GM23248 (cell line): ENCODE measurements at regions not wholly inside any gene's neighbourhood (a gene's known extent, or its start where the extent isn't known, plus 50 kb on each side); places are given as distances from the start of the nearest gene placed in this dataset.

Source experiments
- DNase-seq: peaks from one replicate; pipeline ENCODE4 v3.0.0-alpha.2; 2015
- H2AFZ ChIP-seq: fragments of 200-600 bp; sonication (generic); 2 replicates; pipeline ENCODE4 v1.6.1; 2016; ENCODE audit warnings: antibody characterized with exemption
- H3F3A ChIP-seq: fragments of 200-600 bp; sonication (generic); 2 replicates; pipeline ENCODE4 v1.6.1; 2016; ENCODE audit warnings: mild to moderate bottlenecking, antibody characterized with exemption, mixed run types; ENCODE audit not compliant: insufficient read depth
- H3K27ac ChIP-seq: fragments of 200-600 bp; sonication (generic); 2 replicates; pipeline ENCODE4 v1.5.1; 2016; ENCODE audit warnings: mild to moderate bottlenecking
- H3K27me3 ChIP-seq: fragments of 200-600 bp; sonication (generic); replicated peaks from 2 replicates; pipeline ENCODE4 v1.6.1; 2016; ENCODE audit warnings: mild to moderate bottlenecking; ENCODE audit not compliant: insufficient read depth
- H3K36me3 ChIP-seq: fragments of 200-600 bp; sonication (generic); 2 replicates; pipeline ENCODE4 v1.6.1; 2016; ENCODE audit warnings: low read depth, mild to moderate bottlenecking
- H3K4me1 ChIP-seq: fragments of 200-600 bp; sonication (generic); 2 replicates; pipeline ENCODE4 v1.6.1; 2016; ENCODE audit warnings: mild to moderate bottlenecking; ENCODE audit not compliant: insufficient read depth
- H3K4me2 ChIP-seq: fragments of 200-600 bp; sonication (generic); one replicate; pipeline ENCODE4 v1.6.1; 2016; ENCODE audit warnings: mild to moderate bottlenecking; ENCODE audit not compliant: unreplicated experiment
- H3K4me3 ChIP-seq: fragments of 200-600 bp; sonication (generic); 2 replicates; pipeline ENCODE4 v1.5.1; 2016; ENCODE audit warnings: mild to moderate bottlenecking
- H3K79me2 ChIP-seq: fragments of 200-600 bp; sonication (generic); 2 replicates; pipeline ENCODE4 v1.6.1; 2016; ENCODE audit warnings: mild to moderate bottlenecking; ENCODE audit not compliant: insufficient read depth
- H3K9ac ChIP-seq: fragments of 200-600 bp; sonication (generic); 2 replicates; pipeline ENCODE4 v1.6.1; 2016; ENCODE audit warnings: mild to moderate bottlenecking
- H3K9me2 ChIP-seq: fragments of 200-600 bp; sonication (generic); 2 replicates; pipeline ENCODE4 v1.6.1; 2016; ENCODE audit warnings: mixed run types, mild to moderate bottlenecking, moderate library complexity; ENCODE audit not compliant: insufficient read depth
- H3K9me3 ChIP-seq: fragments of 200-600 bp; sonication (generic); one replicate; pipeline ENCODE4 v1.6.1; 2017; ENCODE audit warnings: low read depth
- H4K20me1 ChIP-seq: fragments of 200-600 bp; sonication (generic); 2 replicates; pipeline ENCODE4 v1.6.0; 2016; ENCODE audit not compliant: insufficient read depth
- EZH2 ChIP-seq: fragments of 200-600 bp; sonication (generic); IDR thresholded peaks from 2 replicates; pipeline ENCODE4 v1.6.1; 2018; ENCODE audit warnings: antibody characterized with exemption, mild to moderate bottlenecking; ENCODE audit not compliant: insufficient read depth, poor library complexity, severe bottlenecking
- EZH2phosphoT487 ChIP-seq: fragments of 200-600 bp; sonication (generic); IDR thresholded peaks from 2 replicates; pipeline ENCODE4 v1.6.1; 2018; ENCODE audit warnings: antibody characterized with exemption, moderate library complexity, mild to moderate bottlenecking, low read depth; ENCODE audit not compliant: insufficient read depth
- WGBS, 2 experiments: methylation state at CpG; one replicate each; pipeline ENCODE4 v1.1.6; 2015 to 2017; ENCODE audit warnings: low lambda C conversion rate in 2 of 2, low coverage in 1 of 2; ENCODE audit errors: missing lambda C conversion rate in 2 of 2; 5-methylcytosine and 5-hydroxymethylcytosine counted together
- in situ Hi-C: fragments of 300-500 bp; cut with MboI; formaldehyde crosslinking; loops from 2 replicates; pipeline ENCODE4 v1.15.0; 2020

GRCh38 chr18:71986351-71987050 lies 557.6 kb downstream of the CBLN2 start:
- H3K27ac ChIP-seq, result no peak overlapping the region
- no peaks in the 10 kb centered on the region for H3K4me1 ChIP-seq
- WGBS, 2 experiments, result 6 to 8% methylated on average over 2 of the region's 2 CpGs
- no peak overlapping the region for H3K4me2 ChIP-seq
- H3K4me3 ChIP-seq, result no peak overlapping the region
- H2AFZ ChIP-seq, result no peak overlapping the region
- no peaks in the 10 kb centered on the region for H3K9me2 ChIP-seq
- TF ChIP-seq EZH2phosphoT487 (no peak), EZH2 (no peak)
- no peaks in the 10 kb centered on the region for H3K9me3 ChIP-seq
- no peaks in the 10 kb centered on the region for H4K20me1 ChIP-seq
- H3F3A ChIP-seq, result no peaks in the 10 kb centered on the region
- DNase-seq, result no peak
- in situ Hi-C loops, result no loop called here
- H3K9ac ChIP-seq, result no peak overlapping the region
- no peaks in the 10 kb centered on the region for H3K27me3 ChIP-seq
- H3K36me3 ChIP-seq, result no peaks in the 10 kb centered on the region
- no peaks in the 10 kb centered on the region for H3K79me2 ChIP-seq

DNA sequence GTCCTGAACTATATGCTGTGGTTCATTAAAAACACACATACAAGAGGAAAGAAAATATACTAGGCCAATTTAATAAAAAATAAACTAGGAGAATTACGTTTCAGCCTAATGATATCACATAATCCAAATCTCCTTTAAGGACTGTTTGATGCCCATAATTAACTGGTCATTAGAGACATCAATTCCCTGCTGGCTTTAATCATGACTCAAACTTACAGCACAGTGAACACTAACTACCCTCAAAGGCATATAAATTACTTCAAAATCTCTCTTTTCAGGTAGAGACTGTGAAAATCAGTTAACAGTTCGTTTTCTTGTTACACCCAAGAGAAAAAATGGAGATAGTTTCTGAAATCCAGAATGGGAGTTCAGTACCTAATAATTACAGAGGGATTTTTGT lies 567.4 kb downstream of the CBLN2 start:
- Histone ChIP-seq H3F3A (no peaks in the 10 kb centered on the region), H3K9me2 (no peaks in the 10 kb centered on the region), H3K9ac (no peak overlapping the region), H3K4me2 (no peak overlapping the region), H2AFZ (no peak overlapping the region), H3K4me1 (no peaks in the 10 kb centered on the region), H3K27me3 (no peaks in the 10 kb centered on the region), H4K20me1 (no peaks in the 10 kb centered on the region), H3K27ac (no peak overlapping the region), H3K36me3 (no peaks in the 10 kb centered on the region), H3K9me3 (peaks cover 8% of the 10 kb centered on the region), H3K79me2 (no peaks in the 10 kb centered on the region), H3K4me3 (no peak overlapping the region)
- TF ChIP-seq EZH2phosphoT487, result no peak
- no peak for TF ChIP-seq EZH2
- 3 to 6% methylated on average over 2 of the region's 2 CpGs for WGBS, 2 experiments
- no peak for DNase-seq
- in situ Hi-C loops, result no loop called here

GRCh38 chr18:71966791-71967190 lies 577.4 kb downstream of the CBLN2 start:
- Histone ChIP-seq H3K4me1 (no peaks in the 10 kb centered on the region), H3K27me3 (no peaks in the 10 kb centered on the region), H3K4me2 (no peak overlapping the region), H2AFZ (no peak overlapping the region), H3K79me2 (no peaks in the 10 kb centered on the region), H3K27ac (no peak overlapping the region), H3K9me3 (no peaks in the 10 kb centered on the region), H3F3A (no peaks in the 10 kb centered on the region), H3K36me3 (no peaks in the 10 kb centered on the region), H4K20me1 (no peaks in the 10 kb centered on the region), H3K9ac (no peak overlapping the region), H3K4me3 (no peak overlapping the region), H3K9me2 (no peaks in the 10 kb centered on the region)
- DNase-seq, result no peak
- no peak for TF ChIP-seq EZH2
- TF ChIP-seq EZH2phosphoT487, result no peak
- in situ Hi-C loops, result no loop called here

GRCh38 chr18:71958605-71959004 lies 585.5 kb downstream of the CBLN2 start:
- Histone ChIP-seq H3K36me3 (no peaks in the 10 kb centered on the region), H3K27me3 (no peaks in the 10 kb centered on the region), H2AFZ (no peak overlapping the region), H3K4me3 (no peak overlapping the region), H3K9me3 (no peaks in the 10 kb centered on the region), H3K9ac (no peak overlapping the region), H3K9me2 (no peaks in the 10 kb centered on the region), H3K79me2 (no peaks in the 10 kb centered on the region), H4K20me1 (no peaks in the 10 kb centered on the region), H3K4me2 (no peak overlapping the region), H3K27ac (no peak overlapping the region), H3K4me1 (no peaks in the 10 kb centered on the region), H3F3A (no peaks in the 10 kb centered on the region)
- no peak for DNase-seq
- in situ Hi-C loops, result no loop called here
- 3 to 4% methylated on average over 2 of the region's 2 CpGs for WGBS, 2 experiments
- TF ChIP-seq EZH2phosphoT487 (no peak), EZH2 (no peak)

DNA sequence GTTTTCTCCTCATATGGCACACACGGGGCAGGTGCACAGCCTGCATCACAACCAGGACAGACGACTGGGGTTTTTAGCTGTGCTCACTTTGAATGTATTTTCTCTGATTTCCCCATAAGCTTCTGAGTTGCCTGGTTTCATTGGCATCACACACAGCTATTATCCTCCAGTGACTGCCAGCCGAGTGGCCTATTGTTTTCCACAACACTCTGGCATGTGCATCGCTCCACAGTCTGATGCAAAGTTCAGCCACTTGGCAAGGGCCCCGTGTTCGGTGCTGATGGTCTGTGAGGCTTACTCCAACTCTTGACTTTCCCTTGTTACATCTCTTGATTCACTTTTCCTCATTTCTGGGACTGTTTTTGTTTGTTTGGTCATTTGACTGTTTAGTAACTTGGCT lies 593.1 kb downstream of the CBLN2 start:
- Histone ChIP-seq H3K9me2 (no peaks in the 10 kb centered on the region), H3K27ac (no peak overlapping the region), H3K27me3 (no peaks in the 10 kb centered on the region), H3K4me1 (no peaks in the 10 kb centered on the region), H3K4me3 (no peak overlapping the region), H3F3A (no peaks in the 10 kb centered on the region), H3K36me3 (no peaks in the 10 kb centered on the region), H3K9me3 (no peaks in the 10 kb centered on the region), H3K9ac (no peak overlapping the region), H3K79me2 (no peaks in the 10 kb centered on the region), H3K4me2 (no peak overlapping the region), H2AFZ (no peak overlapping the region), H4K20me1 (no peaks in the 10 kb centered on the region)
- TF ChIP-seq EZH2 (no peak), EZH2phosphoT487 (no peak)
- WGBS, 2 experiments, result 22 to 23% methylated on average over 6 of the region's 6 CpGs
- no peak for DNase-seq
- in situ Hi-C loops, result no loop called here
